GM23338 (cell line): ENCODE measurements at regions not wholly inside any gene's neighbourhood (a gene's known extent, or its start where the extent isn't known, plus 50 kb on each side); places are given as distances from the start of the nearest gene placed in this dataset.

Experiments used
- ATAC-seq: fragments of 200-7000 bp; cut with Tn5 transposase; 3 replicates; pipeline ENCODE4 v1.9.1; 2020
- DNase-seq: peaks from one replicate; pipeline ENCODE4 v3.0.0-alpha.2; 2015; ENCODE audit warnings: low spot score
- H2AFZ ChIP-seq: fragments of 200-600 bp; sonication (generic); 2 replicates; pipeline ENCODE4 v1.8.0; 2016; ENCODE audit warnings: antibody characterized with exemption, mild to moderate bottlenecking, moderate library complexity
- H3F3A ChIP-seq: fragments of 200-600 bp; sonication (generic); replicated peaks from 2 replicates; pipeline ENCODE4 v1.8.0; 2017; ENCODE audit warnings: antibody characterized with exemption, mixed run types, low read depth
- H3K27ac ChIP-seq: fragments of 200-600 bp; sonication (generic); 2 replicates; pipeline ENCODE4 v1.6.1; 2016; ENCODE audit warnings: low read depth
- H3K27me3 ChIP-seq: fragments of 200-600 bp; sonication (generic); 2 replicates; pipeline ENCODE4 v1.8.0; 2016; ENCODE audit warnings: mild to moderate bottlenecking, mixed run types, moderate library complexity; ENCODE audit not compliant: insufficient read depth
- H3K36me3 ChIP-seq: fragments of 200-600 bp; sonication (generic); 2 replicates; pipeline ENCODE4 v1.8.0; 2016; ENCODE audit warnings: mild to moderate bottlenecking; ENCODE audit not compliant: insufficient read depth
- H3K4me1 ChIP-seq: fragments of 200-600 bp; sonication (generic); 2 replicates; pipeline ENCODE4 v1.8.0; 2016; ENCODE audit warnings: mild to moderate bottlenecking, moderate library complexity; ENCODE audit not compliant: insufficient read depth
- H3K4me2 ChIP-seq: fragments of 200-600 bp; sonication (generic); 2 replicates; pipeline ENCODE4 v1.7.1; 2017; ENCODE audit warnings: mixed run types
- H3K4me3 ChIP-seq: fragments of 200-600 bp; sonication (generic); 2 replicates; pipeline ENCODE4 v1.6.1; 2016; ENCODE audit warnings: mixed run types
- H3K79me2 ChIP-seq: fragments of 200-600 bp; sonication (generic); replicated peaks from 2 replicates; pipeline ENCODE4 v1.8.0; 2017; ENCODE audit warnings: mild to moderate bottlenecking; ENCODE audit not compliant: insufficient read depth
- H3K9me2 ChIP-seq: fragments of 200-600 bp; sonication (generic); 2 replicates; pipeline ENCODE4 v1.8.0; 2017; ENCODE audit not compliant: insufficient read depth
- H4K20me1 ChIP-seq: fragments of 200-600 bp; sonication (generic); replicated peaks from 2 replicates; pipeline ENCODE4 v1.8.0; 2017; ENCODE audit warnings: mild to moderate bottlenecking; ENCODE audit not compliant: insufficient read depth
- H3K27ac Mint-ChIP-seq: 2 replicates; pipeline ENCODE4 v1.8.0; 2020; ENCODE audit warnings: inconsistent platforms, mild to moderate bottlenecking, moderate library complexity, mixed read lengths
- H3K27me3 Mint-ChIP-seq: 3 replicates; pipeline ENCODE4 v1.8.0; 2022; ENCODE audit warnings: low read depth, mild to moderate bottlenecking, moderate library complexity, mixed read lengths, inconsistent platforms; ENCODE audit not compliant: insufficient read depth, poor library complexity
- H3K36me3 Mint-ChIP-seq: 3 replicates; pipeline ENCODE4 v1.8.0; 2021; ENCODE audit warnings: low read depth, mild to moderate bottlenecking, inconsistent platforms, moderate library complexity, mixed read lengths
- H3K4me1 Mint-ChIP-seq: 3 replicates; pipeline ENCODE4 v1.8.0; 2020; ENCODE audit warnings: mild to moderate bottlenecking, inconsistent platforms, mixed read lengths
- H3K4me3 Mint-ChIP-seq: 3 replicates; pipeline ENCODE4 v1.8.0; 2021; ENCODE audit warnings: moderate library complexity, mild to moderate bottlenecking, inconsistent platforms, mixed read lengths
- H3K9me3 Mint-ChIP-seq: 3 replicates; pipeline ENCODE4 v1.8.0; 2020; ENCODE audit warnings: moderate library complexity, mild to moderate bottlenecking, inconsistent platforms, mixed read lengths
- CREB1 ChIP-seq: fragments of 250-450 bp; sonication (Bioruptor Pico); IDR thresholded peaks from 2 replicates; pipeline ENCODE4 v1.5.0; 2020; ENCODE audit warnings: low read depth, mild to moderate bottlenecking, moderate library complexity
- EZH2 ChIP-seq: fragments of 200-600 bp; sonication (generic); IDR thresholded peaks from one replicate; pipeline ENCODE4 v1.8.0; 2017; ENCODE audit warnings: antibody characterized with exemption, mild to moderate bottlenecking, low read depth; ENCODE audit not compliant: unreplicated experiment
- JUNB ChIP-seq: IDR thresholded peaks from one replicate; pipeline ENCODE4 v1.6.1; 2016; ENCODE audit warnings: antibody characterized with exemption; ENCODE audit not compliant: unreplicated experiment
- NANOG ChIP-seq: IDR thresholded peaks from 2 replicates; pipeline ENCODE4 v1.6.1; 2016; ENCODE audit warnings: antibody characterized with exemption, borderline replicate concordance
- ZNF114 ChIP-seq: fragments of 250-450 bp; sonication (Bioruptor Pico); IDR thresholded peaks from 2 replicates; pipeline ENCODE4 v1.5.0; 2020; ENCODE audit warnings: mild to moderate bottlenecking, moderate library complexity
- TF ChIP-seq, protein P1 (sequence below): IDR thresholded peaks from one replicate; pipeline ENCODE4 v1.6.1; 2018; ENCODE audit warnings: antibody characterized with exemption; ENCODE audit not compliant: unreplicated experiment
- TF ChIP-seq, protein P2 (sequence below), 2 experiments: fragments of 200-600 bp in 1 of 2; sonication (generic) in 1 of 2; conservative IDR thresholded peaks; 2 replicates each; pipeline versions ENCODE4 v1.5.1 to v1.6.1; 2016 to 2017; ENCODE audit warnings: antibody characterized with exemption in 2 of 2, low read depth in 2 of 2, mild to moderate bottlenecking in 2 of 2, moderate library complexity in 1 of 2
- TF ChIP-seq, protein P3 (sequence below): IDR thresholded peaks from 2 replicates; pipeline ENCODE4 v1.6.1; 2016; ENCODE audit warnings: antibody characterized with exemption

DNA sequence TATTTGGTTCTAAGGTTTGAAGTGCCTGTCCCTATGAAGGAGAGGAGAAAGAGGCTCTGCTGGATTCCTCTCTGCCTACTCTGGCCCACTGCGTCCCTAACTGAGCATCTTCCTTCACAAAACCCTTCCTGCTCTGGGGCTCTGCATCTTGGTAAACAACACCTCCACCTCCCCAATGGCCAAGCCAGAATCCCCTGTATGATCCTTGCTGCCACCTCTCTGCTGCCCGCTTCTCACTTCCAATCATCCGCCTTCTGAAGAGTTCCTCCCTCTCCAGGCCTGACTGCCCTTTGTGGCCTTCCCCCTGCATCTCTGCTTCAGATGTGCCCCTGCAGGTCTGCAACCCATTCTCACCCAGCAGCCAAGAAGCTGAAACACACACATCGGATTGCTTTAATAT is 110.6 kb upstream of the RPH3A start:
- no peak overlapping the region for H3K27ac Mint-ChIP-seq
- Histone ChIP-seq H3K36me3 (no peaks in the 10 kb centered on the region), H4K20me1 (no peaks in the 10 kb centered on the region), H3K9me2 (no peaks in the 10 kb centered on the region), H3K4me2 (no peak overlapping the region), H3K27ac (no peak overlapping the region), H3F3A (no peaks in the 10 kb centered on the region), H2AFZ (no peak overlapping the region), H3K4me3 (no peak overlapping the region), H3K79me2 (no peaks in the 10 kb centered on the region), H3K4me1 (0 out of 2 replicates have a peak, but pooled peaks cover 7% of the 10 kb centered on the region), H3K27me3 (no peaks in the 10 kb centered on the region)
- peaks cover 9% of the 10 kb centered on the region for H3K4me1 Mint-ChIP-seq
- ATAC-seq (no peak), DNase-seq (no peak)
- H3K27me3 Mint-ChIP-seq = peaks cover 5% of the 10 kb centered on the region
- no peaks in the 10 kb centered on the region for H3K36me3 Mint-ChIP-seq
- no peak overlapping the region for H3K4me3 Mint-ChIP-seq
- H3K9me3 Mint-ChIP-seq = no peaks in the 10 kb centered on the region
- no peak for TF ChIP-seq EZH2
- no peak for TF ChIP-seq JUNB
- no peak for TF ChIP-seq CREB1 (CRISPR knock-in tag)

DNA sequence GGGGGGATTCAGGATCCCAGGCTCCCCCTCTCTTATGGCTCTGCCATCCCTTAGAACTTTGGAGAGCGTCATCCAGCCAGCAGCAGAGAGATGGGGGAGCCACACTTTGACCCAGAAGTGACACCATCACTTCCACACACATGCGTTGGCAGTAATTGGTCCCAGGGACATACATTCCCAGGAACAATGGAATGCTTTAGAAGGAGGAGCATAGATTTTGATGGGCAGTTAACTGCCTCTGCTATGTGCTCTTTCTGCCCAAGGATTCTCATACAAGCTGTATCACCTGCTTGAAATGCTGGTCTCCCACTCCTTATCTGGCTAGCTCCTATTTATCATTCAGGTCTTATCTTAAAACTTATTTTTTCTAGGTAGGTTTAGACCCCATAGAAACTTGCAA is 109.0 kb upstream of the RPH3A start:
- H3K27me3 Mint-ChIP-seq = peaks cover 6% of the 10 kb centered on the region
- no peak overlapping the region for H3K27ac Mint-ChIP-seq
- H3K27ac ChIP-seq = no peak overlapping the region

GRCh38 chr12:112684742-112685141 is 106.8 kb upstream of the RPH3A start:
- Histone ChIP-seq H3K9me2 (no peaks in the 10 kb centered on the region), H3K4me1 (no peaks in the 10 kb centered on the region), H2AFZ (no peak overlapping the region), H3K79me2 (no peaks in the 10 kb centered on the region), H3K4me3 (no peak overlapping the region), H4K20me1 (no peaks in the 10 kb centered on the region), H3K27ac (no peak overlapping the region), H3K36me3 (no peaks in the 10 kb centered on the region), H3K4me2 (no peak overlapping the region), H3K27me3 (no peaks in the 10 kb centered on the region), H3F3A (no peaks in the 10 kb centered on the region)
- DNase-seq (peak; percentile 67), ATAC-seq (peak; percentile 61)
- Mint-ChIP-seq H3K36me3 (no peaks in the 10 kb centered on the region), H3K4me1 (no peaks in the 10 kb centered on the region), H3K27ac (no peak overlapping the region), H3K9me3 (no peaks in the 10 kb centered on the region), H3K4me3 (no peak overlapping the region), H3K27me3 (peaks cover 4% of the 10 kb centered on the region)
- TF ChIP-seq, protein P1, sequence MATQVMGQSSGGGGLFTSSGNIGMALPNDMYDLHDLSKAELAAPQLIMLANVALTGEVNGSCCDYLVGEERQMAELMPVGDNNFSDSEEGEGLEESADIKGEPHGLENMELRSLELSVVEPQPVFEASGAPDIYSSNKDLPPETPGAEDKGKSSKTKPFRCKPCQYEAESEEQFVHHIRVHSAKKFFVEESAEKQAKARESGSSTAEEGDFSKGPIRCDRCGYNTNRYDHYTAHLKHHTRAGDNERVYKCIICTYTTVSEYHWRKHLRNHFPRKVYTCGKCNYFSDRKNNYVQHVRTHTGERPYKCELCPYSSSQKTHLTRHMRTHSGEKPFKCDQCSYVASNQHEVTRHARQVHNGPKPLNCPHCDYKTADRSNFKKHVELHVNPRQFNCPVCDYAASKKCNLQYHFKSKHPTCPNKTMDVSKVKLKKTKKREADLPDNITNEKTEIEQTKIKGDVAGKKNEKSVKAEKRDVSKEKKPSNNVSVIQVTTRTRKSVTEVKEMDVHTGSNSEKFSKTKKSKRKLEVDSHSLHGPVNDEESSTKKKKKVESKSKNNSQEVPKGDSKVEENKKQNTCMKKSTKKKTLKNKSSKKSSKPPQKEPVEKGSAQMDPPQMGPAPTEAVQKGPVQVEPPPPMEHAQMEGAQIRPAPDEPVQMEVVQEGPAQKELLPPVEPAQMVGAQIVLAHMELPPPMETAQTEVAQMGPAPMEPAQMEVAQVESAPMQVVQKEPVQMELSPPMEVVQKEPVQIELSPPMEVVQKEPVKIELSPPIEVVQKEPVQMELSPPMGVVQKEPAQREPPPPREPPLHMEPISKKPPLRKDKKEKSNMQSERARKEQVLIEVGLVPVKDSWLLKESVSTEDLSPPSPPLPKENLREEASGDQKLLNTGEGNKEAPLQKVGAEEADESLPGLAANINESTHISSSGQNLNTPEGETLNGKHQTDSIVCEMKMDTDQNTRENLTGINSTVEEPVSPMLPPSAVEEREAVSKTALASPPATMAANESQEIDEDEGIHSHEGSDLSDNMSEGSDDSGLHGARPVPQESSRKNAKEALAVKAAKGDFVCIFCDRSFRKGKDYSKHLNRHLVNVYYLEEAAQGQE = no peak
- TF ChIP-seq JUNB = no peak
- no peak for TF ChIP-seq NANOG
- TF ChIP-seq, protein P2, sequence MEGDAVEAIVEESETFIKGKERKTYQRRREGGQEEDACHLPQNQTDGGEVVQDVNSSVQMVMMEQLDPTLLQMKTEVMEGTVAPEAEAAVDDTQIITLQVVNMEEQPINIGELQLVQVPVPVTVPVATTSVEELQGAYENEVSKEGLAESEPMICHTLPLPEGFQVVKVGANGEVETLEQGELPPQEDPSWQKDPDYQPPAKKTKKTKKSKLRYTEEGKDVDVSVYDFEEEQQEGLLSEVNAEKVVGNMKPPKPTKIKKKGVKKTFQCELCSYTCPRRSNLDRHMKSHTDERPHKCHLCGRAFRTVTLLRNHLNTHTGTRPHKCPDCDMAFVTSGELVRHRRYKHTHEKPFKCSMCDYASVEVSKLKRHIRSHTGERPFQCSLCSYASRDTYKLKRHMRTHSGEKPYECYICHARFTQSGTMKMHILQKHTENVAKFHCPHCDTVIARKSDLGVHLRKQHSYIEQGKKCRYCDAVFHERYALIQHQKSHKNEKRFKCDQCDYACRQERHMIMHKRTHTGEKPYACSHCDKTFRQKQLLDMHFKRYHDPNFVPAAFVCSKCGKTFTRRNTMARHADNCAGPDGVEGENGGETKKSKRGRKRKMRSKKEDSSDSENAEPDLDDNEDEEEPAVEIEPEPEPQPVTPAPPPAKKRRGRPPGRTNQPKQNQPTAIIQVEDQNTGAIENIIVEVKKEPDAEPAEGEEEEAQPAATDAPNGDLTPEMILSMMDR (conservative IDR thresholded peaks at IDR 0.05; ENCODE audit: low read depth in 2 of 2) = peak; percentile 57 to 70
- TF ChIP-seq, protein P3, sequence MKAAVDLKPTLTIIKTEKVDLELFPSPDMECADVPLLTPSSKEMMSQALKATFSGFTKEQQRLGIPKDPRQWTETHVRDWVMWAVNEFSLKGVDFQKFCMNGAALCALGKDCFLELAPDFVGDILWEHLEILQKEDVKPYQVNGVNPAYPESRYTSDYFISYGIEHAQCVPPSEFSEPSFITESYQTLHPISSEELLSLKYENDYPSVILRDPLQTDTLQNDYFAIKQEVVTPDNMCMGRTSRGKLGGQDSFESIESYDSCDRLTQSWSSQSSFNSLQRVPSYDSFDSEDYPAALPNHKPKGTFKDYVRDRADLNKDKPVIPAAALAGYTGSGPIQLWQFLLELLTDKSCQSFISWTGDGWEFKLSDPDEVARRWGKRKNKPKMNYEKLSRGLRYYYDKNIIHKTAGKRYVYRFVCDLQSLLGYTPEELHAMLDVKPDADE = no peak

More for the DNA sequence above, 109.0 kb upstream of the RPH3A start:
- H3K79me2 ChIP-seq = no peaks in the 10 kb centered on the region
- DNase-seq (no peak), ATAC-seq (no peak)
- no peaks in the 10 kb centered on the region for H3K36me3 ChIP-seq
- no peaks in the 10 kb centered on the region for H3K9me2 ChIP-seq
- no peak overlapping the region for H3K4me3 ChIP-seq
- TF ChIP-seq, protein P2 (conservative IDR thresholded peaks at IDR 0.05; ENCODE audit: low read depth in 2 of 2) = no peak
- TF ChIP-seq JUNB (no peak), ZNF114 (CRISPR knock-in tag) (no peak)
- no peaks in the 10 kb centered on the region for H3F3A ChIP-seq
- no peaks in the 10 kb centered on the region for H3K4me1 Mint-ChIP-seq
- H2AFZ ChIP-seq = no peak overlapping the region
- H3K9me3 Mint-ChIP-seq = no peaks in the 10 kb centered on the region
- H3K27me3 ChIP-seq = no peaks in the 10 kb centered on the region
- no peaks in the 10 kb centered on the region for H3K36me3 Mint-ChIP-seq
- H3K4me2 ChIP-seq = no peak overlapping the region
- H3K4me3 Mint-ChIP-seq = no peak overlapping the region
- no peaks in the 10 kb centered on the region for H4K20me1 ChIP-seq
- H3K4me1 ChIP-seq = no peaks in the 10 kb centered on the region
